ENCODE measurements at regions not wholly inside any gene's neighbourhood (a gene's known extent, or its start where the extent isn't known, plus 50 kb on each side); places are given as distances from the start of the nearest gene placed in this dataset.

- TF ChIP-seq CTCF (IDR thresholded peaks at IDR 0.05): no peak
Observed at GRCh38 chr6:164753517-164753916, 555.9 kb downstream of the C6orf118 start.

GRCh38 chr6:164751395-164751794, 558.0 kb downstream of the C6orf118 start:
- no peak for TF ChIP-seq CTCF (IDR thresholded peaks at IDR 0.05)

GRCh38 chr6:164750128-164750527, 559.3 kb downstream of the C6orf118 start:
- no peak for TF ChIP-seq CTCF (IDR thresholded peaks at IDR 0.05)

GRCh38 chr6:164749221-164750064, 560.0 kb downstream of the C6orf118 start:
- no peak for TF ChIP-seq CTCF (IDR thresholded peaks at IDR 0.05)

- TF ChIP-seq CTCF (IDR thresholded peaks at IDR 0.05): no peak
Observed at GRCh38 chr6:164744301-164744700, 565.1 kb downstream of the C6orf118 start.

- no peak for TF ChIP-seq CTCF (IDR thresholded peaks at IDR 0.05)
Observed at GRCh38 chr6:164741938-164742451, 567.4 kb downstream of the C6orf118 start.

- TF ChIP-seq CTCF (IDR thresholded peaks at IDR 0.05): no peak
Observed at GRCh38 chr6:164731539-164731938, 577.9 kb downstream of the C6orf118 start.
